Dermis blood vessel endothelial cell (primary cell): ENCODE measurements at regions not wholly inside any gene's neighbourhood (a gene's known extent, or its start where the extent isn't known, plus 50 kb on each side); places are given as distances from the start of the nearest gene placed in this dataset.

Experiments used
- DNase-seq: peaks from one replicate; pipeline ENCODE4 v3.0.0; 2010

DNA sequence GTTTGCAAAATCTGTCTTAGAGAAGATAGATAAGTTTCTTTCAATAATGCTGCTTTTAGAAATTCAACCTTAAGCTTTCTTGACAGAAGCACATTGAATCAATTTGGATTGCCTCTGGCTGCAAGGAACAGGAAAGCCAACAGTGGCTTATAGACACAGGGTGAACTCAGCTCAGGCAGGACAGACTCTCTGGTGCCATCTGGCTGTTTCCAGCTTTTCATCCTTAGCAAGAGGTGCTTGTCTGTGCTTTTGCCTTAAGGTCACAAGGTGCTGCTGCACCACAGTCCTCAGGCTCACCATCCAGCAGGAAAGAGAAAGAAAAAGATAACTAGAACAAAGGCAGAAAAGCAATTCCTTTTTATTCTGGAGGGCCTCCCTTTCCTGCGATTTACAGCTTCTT lies 93.7 kb upstream of the ETS2 start:
- peak; percentile 63 for DNase-seq

DNA sequence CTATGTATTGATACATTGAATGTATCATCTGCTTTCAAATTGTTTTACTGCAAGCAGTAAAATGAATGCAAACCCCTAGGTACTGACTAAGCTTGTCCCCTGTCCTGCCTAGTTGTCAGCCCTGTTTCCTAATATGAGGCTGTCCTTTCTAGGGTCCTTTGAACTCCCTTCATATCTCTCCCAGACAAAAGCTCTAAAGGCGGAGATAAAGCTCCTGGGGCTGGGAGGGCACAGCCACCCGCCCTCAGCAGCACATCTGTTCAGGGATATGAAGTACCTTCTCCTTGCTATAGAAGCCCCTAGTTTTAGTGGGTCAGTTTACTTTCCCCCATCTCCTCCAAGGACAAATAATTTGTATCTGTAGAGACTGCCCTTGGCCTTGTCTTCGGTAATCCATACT lies 93.1 kb upstream of the ETS2 start:
- no peak for DNase-seq

DNA sequence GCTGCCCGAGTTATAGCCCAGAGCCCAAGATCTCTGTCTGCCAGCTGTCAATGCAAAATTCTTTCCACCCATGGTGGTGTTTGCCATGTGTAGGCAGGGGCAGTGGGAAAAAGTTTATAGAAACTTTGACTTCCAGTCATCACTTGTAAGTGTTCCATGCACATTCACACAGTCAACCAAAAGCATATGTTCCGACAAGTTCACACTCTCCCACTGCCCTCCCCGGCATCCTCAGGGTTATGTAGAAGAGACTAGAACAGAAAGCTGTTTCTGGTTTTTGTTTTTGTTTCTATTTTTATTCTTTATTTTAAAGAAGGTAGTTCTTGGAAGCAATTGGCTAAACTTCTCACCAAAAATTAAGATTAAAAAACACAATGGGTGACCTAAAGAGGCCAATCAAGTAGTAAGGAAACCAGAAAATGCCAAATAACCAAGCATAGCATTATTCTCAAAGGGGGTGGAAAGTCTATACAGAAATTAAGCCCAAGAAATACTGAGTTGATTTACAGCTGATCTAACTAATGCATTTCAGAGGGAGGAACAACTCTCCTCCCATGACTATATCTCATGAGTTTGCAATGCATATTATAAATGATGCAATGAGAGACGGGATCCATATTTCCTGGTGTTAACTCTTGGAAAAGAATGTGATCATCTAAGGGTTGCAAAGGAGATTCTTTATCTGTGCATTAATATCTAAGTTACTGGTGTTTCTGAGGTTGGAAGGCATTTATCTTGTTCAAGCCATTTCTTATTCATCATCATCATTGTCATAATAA lies 91.5 kb upstream of the ETS2 start:
- no peak for DNase-seq

DNA sequence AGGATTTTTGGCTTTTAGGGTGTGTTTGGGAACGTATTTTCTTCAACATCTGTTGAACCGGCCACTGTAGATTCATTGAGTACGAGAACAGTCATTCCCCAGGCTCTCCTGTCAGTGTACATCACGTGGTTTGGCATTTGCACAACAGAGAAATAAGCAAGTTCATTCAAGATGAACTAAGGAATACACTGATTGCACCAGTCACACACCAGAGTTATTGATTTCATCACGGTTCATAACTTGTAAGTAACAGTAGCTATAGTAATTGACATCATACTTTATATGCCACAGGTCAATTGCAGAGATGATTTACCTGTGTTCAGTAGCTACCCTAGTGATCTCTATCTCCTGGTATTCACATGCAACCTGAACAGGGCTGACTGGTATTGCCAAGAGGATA lies 90.7 kb upstream of the ETS2 start:
- DNase-seq = no peak

DNA sequence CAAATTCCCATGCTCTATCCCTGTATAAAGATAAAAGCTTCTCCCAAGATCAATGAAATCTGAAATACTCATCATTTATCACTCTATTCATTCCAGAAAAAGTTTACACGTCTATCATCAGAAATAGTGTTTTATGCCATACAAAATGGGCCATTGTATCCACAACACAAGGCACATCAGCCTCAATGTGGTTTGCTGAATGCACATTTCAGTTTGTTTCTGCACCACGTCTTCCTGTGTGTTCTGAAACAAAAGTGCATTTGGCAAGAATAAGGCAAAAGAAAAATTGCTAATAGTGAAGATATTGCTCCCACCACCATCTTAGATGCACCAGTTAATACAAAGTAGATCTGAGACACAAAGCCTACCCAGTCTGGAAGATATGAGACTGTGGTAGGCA lies 89.6 kb upstream of the ETS2 start:
- DNase-seq = no peak

DNA sequence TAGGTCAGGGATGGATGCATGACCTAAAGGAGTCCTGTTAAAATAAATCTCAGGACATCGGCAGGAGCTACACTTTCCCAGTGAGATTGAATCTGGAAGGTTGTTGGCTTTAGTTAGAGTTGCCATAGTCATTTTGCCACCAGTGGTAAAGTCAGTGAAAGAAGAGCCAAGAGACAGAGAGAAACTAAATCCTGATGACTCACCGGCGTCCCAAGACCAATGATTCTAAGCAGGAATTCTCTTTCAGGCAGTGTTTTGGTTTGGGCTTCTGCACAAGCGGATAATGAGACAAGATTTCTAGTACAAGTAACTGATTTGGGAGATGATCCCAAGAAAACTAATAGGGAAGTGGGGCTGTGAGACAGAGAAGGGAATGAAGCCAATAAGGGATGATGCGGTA lies 88.8 kb upstream of the ETS2 start:
- no peak for DNase-seq

DNA sequence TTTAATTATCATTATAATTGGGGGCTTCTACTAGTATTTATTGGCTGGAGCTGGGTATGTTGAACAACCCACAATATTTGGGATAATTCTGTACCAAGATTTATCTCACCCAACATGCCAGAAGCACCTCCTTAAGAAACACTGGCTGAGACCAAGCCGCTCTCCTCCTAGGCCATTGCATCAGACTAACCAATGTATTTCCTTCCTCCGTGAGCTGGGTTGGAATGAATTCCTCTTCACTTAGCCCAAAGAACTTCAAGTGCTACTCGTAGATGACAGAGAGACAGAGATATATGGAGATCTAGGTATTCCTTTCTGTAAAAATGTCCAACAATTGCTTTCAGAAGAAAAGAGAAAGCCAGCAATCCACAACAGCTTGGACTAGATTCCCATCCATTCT lies 87.2 kb upstream of the ETS2 start:
- no peak for DNase-seq

DNA sequence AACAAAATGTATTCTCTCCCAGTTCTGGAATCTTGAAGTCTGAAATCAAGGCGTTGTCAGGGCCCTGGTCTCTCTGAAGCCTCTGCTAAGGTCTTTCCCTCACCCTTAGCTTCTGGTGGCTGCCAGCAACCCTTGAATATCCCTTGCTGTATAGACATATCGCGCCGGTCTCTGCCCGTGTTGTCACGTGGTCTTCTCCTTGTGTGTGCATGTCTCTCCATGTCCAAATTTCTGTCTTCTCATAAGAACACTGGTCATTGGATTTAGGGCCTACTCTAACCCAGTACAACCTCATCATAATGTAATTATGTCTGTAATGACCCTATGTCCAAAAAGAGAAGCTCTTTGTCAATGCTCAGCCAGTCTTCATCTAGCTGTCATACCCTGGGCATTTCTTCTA lies 85.7 kb upstream of the ETS2 start:
- DNase-seq = no peak

DNA sequence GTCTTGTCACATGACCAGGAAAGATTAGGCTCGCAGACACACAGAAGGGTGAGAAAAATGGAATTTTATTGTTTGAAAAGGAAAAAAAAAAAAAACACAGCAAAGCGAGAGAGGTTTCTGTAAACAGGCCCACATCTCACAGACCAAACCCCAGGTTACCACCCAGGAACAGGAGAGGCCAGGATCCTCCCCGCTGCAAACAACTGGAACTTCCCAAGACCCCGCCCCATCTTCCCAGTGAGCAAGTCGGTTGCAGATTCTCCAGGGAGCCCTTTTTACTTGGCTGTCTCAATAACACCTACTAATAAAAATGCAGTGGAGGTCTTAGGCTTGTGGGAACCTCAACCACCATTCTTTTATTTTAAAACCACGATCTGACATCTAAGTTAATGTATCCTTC lies 84.7 kb upstream of the ETS2 start:
- no peak for DNase-seq

DNA sequence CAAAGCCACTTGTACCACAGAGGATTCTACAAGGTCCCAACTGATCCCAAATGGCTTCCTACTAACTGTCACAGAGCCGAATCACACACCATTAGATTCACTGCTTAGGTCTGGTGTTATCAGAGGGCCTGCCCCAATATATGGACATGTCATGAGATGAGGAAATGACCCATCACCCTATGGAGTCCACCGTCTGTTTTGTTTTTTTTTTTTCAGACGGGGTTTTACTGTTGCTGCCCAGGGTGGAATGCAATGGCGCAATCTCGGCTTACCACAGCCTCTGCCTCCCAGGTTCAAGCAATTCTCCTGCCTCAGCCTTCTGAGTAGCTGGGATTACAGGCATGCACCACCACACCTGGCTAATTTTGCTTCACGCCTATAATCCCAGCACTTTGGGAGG lies 83.8 kb upstream of the ETS2 start:
- no peak for DNase-seq

DNA sequence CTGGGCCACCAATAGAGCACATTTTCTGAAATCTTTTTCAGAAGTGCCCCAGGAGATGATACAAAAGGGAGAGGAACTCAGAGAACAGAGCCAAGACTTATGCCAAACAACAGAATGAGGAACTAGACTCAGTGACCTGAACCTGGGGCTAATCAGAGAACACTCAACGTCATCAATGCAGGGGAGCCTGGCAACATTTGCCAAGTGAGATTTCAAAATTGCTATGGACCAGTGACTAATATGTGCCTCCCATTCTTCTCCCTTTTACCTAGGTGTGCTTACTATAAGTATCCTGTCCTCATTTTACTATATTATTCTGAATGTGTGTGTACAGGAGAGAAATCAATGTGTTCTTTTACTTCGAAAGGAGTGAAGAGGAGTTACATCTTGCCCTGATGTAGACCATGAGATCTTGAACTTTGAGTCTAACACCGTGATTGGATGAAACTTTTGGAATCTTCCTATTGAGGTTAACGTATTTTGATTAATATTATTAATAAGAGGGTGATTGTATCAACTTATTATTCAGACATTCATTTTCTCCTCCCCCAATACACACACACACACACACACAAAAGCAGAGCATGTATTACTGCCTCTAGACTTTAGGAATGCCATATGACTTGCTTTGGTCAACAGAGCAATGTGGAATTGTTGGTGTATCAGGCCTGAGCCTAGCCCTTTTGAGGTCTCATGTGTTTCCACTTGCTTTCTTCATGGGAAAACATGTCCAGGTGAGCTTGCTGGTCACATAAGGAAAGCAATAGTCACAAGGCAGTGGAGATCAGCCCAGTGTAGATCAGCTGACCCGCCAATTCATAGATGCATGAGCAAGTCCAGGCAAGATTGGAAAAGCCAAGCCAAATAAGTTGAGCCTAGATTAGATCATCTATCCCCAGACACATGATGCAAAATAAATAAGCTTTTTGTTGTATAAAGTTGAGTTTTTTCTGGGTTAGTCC lies 80.3 kb upstream of the ETS2 start:
- no peak for DNase-seq

DNA sequence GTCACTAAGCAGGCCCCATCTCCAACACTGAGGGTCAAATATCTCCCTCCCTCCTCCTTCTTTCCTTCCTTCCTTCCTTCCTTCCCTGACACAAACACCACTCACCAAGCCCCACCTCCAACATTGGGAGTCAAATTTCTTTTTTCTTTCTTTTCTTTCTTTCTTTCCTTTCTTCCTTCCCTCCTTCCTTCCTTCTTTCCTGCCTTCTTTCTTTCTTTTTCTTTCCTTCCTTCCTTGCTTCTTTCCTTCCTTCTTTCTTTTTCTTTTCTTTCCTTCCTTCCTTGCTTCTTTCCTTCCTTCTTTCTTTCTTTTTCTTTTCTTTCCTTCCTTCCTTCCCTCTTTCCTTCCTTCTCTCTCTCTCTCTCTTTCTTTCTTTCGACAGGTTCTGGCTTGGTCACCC lies 79.2 kb upstream of the ETS2 start:
- DNase-seq = no peak

DNA sequence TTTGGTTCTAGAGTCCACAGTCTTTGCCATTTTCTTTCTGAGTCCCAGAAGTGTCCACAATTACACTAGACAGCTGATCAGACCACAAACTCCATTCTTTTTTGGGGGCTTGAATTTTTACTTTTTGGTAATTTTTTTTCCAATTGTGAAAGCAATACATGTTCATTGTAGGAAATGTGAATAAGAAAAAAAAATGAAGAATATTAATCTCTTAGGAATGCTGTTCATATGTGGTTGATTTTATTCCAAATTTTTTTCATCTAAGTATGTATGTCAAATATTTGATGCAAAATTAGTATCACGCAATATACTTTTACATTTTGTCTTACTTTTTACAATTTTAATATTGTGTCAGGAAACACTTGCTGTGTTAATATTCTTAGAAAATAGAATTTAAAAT lies 76.4 kb upstream of the ETS2 start:
- no peak for DNase-seq

DNA sequence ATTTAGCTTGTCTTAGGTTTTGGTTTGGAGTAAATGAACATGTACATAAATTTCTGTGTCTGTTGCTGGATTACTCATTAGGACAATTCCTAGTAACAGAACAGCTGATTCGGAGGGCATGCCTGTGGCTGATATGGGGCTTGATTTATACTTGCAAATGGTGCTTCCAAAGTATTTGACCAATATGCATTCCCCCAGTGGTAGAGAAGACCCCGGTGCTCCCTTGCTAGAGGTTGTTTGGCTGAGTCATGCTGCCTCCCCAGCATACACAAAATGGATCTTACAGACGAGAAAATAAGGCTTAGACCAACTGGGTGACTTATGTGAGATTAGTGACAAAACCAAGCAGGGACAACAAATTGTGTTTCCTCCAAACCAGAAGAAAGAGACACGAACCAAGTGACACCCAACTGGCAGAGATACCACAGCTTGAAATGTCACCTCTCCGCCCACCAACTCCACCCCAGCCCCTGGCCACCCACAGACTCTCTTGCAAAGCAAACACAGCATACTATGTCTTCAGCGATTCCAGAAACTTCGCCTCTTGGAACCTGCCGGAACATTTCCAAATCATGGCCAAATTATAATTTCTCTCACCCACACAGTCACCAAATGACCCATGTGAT lies 75.9 kb upstream of the ETS2 start:
- DNase-seq = no peak

DNA sequence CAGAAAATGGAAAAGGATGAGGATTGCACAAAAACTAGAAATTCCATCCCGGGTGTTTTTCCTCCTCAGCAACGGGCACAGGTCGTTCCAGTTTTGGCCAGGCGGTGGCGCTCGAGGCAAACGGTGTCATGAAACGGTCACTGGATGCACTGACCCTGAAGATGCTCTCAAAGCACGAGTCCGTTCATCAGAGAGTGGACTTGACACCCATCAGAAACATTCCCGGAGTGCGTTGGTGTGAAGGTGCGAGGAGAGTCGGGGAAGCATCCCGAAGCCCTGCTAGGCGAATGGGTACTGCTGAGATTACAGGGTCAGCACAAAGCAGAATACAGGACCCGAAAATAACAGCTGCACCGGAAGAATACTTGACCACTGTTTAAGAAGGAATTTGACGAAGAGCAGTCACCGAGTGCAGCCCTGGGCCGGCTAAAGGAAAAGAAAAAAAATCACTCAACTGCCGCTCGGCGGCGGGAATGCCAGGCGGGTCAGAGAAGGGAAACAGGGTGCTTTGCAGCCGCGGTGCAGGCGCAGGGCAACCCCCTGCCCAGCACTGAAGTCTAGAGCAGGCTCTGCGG lies 71.7 kb upstream of the ETS2 start:
- DNase-seq = peak; percentile 87

DNA sequence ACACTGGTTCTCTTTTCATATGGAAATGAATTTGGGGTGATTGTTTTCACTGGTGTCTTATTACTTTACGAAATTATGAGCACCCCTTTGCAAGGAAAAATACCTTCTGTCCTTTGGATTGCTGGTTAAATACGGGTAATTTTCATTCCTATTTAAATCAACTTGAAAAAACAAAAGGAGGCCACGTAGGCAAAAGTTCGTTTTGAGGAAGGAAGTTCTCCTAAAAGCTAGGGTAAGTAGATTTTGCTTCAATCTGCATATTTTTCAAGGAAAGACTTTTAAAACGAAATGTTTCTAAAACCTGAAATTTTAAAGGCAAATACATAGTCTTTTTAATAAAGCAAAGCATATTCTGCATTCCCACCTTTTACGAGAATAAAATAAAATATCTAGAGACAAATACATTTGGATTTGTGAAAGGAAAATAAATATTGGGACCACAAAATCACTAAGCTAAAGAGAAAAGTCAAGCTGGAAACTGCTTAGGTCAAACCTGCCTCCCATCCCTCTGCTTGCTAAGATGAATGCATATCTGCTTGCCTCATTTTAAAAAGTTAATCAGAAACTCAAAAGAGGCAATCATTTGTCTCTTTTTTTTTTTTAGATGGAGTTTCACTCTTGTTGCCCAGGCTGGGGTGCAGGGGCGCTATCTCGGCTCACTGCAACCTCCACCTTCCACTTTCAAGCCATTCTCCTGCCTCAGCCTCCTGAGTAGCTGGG lies 70.9 kb upstream of the ETS2 start:
- DNase-seq = no peak

DNA sequence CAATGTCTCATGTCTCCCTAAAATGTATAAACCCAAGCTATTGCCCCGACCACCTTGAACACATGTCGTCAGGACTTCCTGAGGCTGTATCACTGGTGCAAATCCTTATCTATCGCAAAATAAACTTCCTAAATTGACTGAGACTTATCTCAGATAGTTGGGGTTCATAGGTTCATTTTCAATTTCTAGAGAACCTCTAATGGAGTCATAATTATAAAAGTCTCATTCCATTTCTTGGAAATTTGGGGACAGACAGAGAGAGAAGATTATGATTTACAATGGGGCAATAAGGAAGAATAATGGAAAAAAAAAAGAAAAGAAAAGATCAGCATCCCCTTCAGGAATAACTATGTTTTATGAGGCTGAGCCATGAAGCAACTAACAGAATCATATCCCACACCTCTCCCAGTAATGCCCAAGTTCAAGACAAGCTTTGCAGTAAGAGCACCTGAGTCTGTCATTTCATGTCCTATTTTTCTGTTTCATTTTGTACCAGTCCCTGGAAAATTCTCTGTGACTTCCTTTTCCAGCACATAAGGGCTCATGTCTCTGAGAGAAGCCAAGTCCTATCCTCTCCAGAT lies 70.0 kb upstream of the ETS2 start:
- no peak for DNase-seq

DNA sequence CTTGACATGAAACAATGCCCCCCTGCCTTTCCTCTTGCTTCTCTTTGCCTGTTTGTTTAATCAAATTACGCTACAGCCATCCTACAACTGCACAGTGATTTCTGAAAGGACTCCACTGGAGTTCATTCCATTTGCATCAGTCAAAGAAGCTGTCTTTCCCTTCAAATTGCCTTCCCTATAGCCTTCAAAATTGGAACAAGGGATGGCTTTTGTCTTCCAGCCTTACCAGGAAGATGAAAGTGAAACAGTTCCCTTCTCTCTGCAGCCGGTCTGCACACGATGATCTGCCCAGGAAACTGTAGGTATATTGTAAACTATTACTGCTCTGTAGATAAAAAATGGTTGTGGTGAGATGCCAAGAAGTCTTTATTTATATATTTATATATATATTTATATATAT lies 65.6 kb upstream of the ETS2 start:
- DNase-seq = no peak

DNA sequence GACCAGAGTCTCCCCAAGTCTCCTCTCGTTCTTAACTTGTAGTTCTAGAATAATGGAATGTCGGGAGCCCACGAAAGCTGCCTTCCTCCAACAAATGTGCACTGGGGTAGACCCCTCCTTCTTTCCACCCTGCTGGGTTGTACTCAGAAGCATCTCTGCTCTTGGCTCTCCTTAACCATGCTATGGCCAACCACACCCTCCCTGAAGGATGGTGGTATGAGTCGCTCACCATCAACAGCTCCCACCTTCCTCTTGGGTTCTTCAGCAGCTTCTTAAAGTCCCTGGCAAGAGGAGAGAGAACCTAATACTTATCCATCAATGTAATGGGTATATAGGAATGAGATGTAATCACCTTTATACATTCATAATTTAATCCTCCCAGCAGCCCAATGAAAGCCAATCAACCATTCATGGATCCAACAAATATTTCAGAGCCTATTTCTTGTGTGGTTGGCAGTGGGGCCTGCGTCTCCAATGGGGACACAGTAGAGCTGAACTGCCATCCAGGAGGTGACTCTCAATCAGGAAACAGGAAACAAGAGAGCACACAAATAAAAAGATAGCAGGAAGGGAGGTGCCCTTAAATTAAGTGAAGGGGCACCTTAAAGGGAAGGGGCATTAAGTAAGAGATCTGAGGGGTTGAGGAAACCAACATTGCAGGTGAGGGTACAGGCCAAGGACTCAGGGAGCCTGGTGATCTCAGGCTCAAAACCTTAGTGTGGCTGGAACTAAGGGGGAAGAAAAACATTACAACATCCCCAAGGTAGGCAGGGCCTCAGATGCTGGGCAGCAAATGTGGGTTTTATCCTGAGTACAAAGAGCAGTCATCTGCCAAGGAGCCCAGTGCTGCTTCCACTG lies 64.4 kb upstream of the ETS2 start:
- DNase-seq = no peak

DNA sequence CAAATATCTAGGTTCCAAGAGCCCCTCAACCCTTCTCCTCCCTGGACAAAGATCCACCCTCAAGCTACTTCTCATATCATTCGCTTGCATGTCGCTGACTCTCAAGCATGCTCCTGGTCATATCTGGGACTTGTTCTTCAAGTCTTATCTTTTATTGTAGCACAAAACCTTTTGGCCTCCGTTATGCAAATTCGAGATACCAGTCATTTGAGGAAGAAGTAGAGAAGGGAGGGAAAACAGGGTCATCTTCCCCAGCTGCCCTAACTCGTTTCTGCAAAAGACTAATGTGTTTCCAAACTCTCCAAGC lies 63.8 kb upstream of the ETS2 start:
- DNase-seq = no peak

DNA sequence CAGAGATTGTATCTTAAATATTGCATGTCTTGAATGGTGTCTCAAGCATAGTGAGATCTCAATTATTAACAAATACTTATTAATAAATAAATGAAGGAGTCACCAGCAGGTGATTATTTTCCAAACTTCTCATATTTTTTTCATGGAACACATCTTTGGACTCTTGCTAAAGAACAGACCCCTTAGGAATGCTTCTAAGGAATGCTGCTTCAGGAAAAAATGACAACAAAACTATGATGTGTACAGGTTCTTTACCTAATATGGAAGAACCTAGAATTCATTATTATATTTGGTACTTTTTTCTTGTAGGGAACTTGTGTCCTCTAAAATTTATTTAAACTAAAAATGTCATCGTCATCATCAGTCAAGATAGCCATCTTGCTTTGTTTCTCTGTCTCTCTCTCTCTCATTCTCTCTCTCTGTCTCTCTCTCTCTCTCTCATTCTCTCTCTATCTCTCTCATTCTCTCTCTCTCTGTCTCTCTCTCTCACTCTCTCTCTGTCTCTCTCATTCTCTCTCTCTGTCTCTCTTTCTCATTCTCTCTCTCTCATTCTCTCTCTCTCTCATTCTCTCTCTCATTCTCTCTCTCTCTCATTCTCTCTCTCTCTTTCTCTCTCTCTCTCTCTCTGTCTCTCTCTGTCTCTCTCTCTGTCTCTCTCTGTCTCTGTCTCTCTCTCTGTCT lies 63.0 kb upstream of the ETS2 start:
- no peak for DNase-seq
